Fibroblast of pulmonary artery (primary cell): ENCODE measurements at regions not wholly inside any gene's neighbourhood (a gene's known extent, or its start where the extent isn't known, plus 50 kb on each side); places are given as distances from the start of the nearest gene placed in this dataset.

ENCODE experiments used
- DNase-seq: peaks from one replicate; pipeline ENCODE4 v3.0.0-alpha.2; 2010; ENCODE audit warnings: low read depth
- H3K4me3 ChIP-seq: replicated peaks from 2 replicates; pipeline ENCODE4 v1.5.1; 2011; ENCODE audit warnings: low read depth, mild to moderate bottlenecking, control low read depth, low read length, moderate library complexity
- CTCF ChIP-seq: IDR thresholded peaks from 2 replicates; pipeline ENCODE4 v1.5.1; 2011; ENCODE audit warnings: mild to moderate bottlenecking, control low read depth, low read length, inconsistent platforms; ENCODE audit errors: missing control alignments

GRCh38 chr13:80263745-80264513 lies 77.0 kb downstream of the SPRY2 start:
- no peak overlapping the region for H3K4me3 ChIP-seq
- no peak for TF ChIP-seq CTCF
- no peak for DNase-seq

GRCh38 chr13:80262051-80262695 lies 78.8 kb downstream of the SPRY2 start:
- no peak overlapping the region for H3K4me3 ChIP-seq
- no peak for TF ChIP-seq CTCF
- DNase-seq: no peak

GRCh38 chr13:80259159-80259558 lies 81.8 kb downstream of the SPRY2 start:
- no peak for DNase-seq
- TF ChIP-seq CTCF: no peak
- no peak overlapping the region for H3K4me3 ChIP-seq

GRCh38 chr13:80256352-80256932 lies 84.5 kb downstream of the SPRY2 start:
- no peak overlapping the region for H3K4me3 ChIP-seq
- TF ChIP-seq CTCF: no peak
- DNase-seq: no peak

GRCh38 chr13:80255946-80256345 lies 85.0 kb downstream of the SPRY2 start:
- H3K4me3 ChIP-seq: no peak overlapping the region
- no peak for TF ChIP-seq CTCF
- DNase-seq: no peak

- H3K4me3 ChIP-seq: no peak overlapping the region
- TF ChIP-seq CTCF: no peak
- DNase-seq: peak; percentile 82
Observed at GRCh38 chr13:80251403-80251802, 89.5 kb downstream of the SPRY2 start.
